GM13976 (cell line): ENCODE measurements at regions not wholly inside any gene's neighbourhood (a gene's known extent, or its start where the extent isn't known, plus 50 kb on each side); places are given as distances from the start of the nearest gene placed in this dataset.

Source experiments
- DNase-seq: peaks from one replicate; pipeline ENCODE4 v3.0.0; 2012; ENCODE audit warnings: low spot score
- in situ Hi-C: fragments of 300-500 bp; cut with MboI; formaldehyde crosslinking; loops from one replicate; pipeline ENCODE4 v1.12.0; 2022; ENCODE audit warnings: low sequenced_read_pairs, mixed read lengths, inconsistent platforms; ENCODE audit not compliant: unreplicated experiment
- TF ChIP-seq, protein P1 (sequence below): IDR thresholded peaks from 2 replicates; pipeline ENCODE4 v1.5.1; 2012; ENCODE audit warnings: borderline replicate concordance, mild to moderate bottlenecking; ENCODE audit not compliant: insufficient read depth; ENCODE audit errors: extremely low read depth, missing control alignments, control extremely low read depth

DNA sequence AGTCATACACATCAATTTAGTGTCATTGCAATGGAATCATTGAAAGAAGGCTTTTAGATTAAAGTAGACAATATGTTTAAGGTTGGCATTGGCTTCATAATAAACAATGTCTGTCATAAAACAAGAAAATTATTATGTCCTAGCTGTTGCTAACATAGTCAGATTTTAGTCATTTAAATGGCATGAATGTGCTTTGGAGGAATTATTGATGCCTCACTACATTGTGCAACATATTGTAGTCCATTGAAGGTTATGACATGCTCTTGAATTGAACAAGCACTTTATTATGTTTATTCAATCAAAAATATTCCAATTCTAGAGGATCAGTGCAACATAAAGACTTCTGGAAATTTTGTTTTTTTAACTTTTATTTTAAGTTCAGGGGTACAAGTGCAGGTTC, 489.8 kb upstream of the AMOT start:
- in situ Hi-C loops: no loop called here
- TF ChIP-seq, protein P1, sequence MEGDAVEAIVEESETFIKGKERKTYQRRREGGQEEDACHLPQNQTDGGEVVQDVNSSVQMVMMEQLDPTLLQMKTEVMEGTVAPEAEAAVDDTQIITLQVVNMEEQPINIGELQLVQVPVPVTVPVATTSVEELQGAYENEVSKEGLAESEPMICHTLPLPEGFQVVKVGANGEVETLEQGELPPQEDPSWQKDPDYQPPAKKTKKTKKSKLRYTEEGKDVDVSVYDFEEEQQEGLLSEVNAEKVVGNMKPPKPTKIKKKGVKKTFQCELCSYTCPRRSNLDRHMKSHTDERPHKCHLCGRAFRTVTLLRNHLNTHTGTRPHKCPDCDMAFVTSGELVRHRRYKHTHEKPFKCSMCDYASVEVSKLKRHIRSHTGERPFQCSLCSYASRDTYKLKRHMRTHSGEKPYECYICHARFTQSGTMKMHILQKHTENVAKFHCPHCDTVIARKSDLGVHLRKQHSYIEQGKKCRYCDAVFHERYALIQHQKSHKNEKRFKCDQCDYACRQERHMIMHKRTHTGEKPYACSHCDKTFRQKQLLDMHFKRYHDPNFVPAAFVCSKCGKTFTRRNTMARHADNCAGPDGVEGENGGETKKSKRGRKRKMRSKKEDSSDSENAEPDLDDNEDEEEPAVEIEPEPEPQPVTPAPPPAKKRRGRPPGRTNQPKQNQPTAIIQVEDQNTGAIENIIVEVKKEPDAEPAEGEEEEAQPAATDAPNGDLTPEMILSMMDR: no peak
- DNase-seq: no peak

DNA sequence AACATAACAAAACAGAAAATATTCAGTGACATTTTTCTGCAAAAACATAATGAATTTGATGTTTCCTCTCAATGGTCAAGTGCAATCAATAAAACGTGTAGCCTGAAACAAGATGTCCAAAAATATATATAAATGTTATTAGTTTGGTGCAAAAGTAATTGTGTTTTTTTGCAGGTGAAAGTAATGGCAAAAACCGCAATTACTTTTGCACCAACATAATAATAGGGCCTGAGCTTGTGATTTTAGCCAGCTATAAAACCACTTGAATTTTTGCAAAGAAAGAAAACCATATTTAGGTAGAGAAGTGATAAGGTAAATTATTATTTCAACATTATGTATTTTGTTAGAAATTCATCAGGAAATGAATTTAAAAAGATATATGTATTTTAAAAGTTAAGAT, 475.3 kb upstream of the AMOT start:
- in situ Hi-C loops: no loop called here
- TF ChIP-seq, protein P1: no peak
- no peak for DNase-seq

DNA sequence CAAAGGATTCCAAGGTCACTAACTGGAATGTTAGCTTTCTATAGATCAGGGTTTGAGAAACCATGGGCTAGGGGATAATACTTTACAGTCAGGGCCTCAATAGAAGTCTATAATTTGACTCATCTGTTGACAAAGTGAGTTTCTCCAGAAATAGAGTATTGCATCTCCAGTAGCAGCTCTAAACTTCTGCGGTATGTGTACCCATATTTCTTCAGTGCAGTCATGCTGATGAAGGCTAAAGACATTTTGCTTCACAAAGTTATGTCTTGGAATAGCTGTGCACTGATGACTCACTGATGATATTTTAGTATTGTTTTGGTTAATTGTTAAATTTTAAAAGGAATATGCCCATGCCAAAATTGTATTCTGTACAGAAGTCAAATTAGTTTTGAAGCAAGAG, 464.9 kb upstream of the AMOT start:
- no peak for DNase-seq
- in situ Hi-C loops: no loop called here
- TF ChIP-seq, protein P1: no peak

DNA sequence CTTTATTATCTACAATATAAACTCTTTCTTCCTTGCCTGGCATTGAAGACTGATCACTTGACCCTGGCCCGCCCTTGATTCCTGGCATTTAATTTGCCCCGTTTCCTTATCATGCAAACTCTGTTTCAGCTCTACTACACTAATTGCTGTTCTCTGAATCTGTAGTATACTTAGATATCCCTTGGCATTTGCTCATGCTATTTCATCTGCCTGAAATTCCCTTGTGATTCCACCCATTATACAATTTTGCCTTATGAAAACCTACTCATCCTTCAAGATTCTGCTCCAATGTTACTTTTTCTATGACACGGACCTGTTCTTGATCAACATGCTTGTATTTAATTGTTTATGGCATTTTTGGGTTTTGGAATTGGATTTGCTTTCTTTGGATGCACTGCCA, 459.9 kb upstream of the AMOT start:
- DNase-seq: no peak
- TF ChIP-seq, protein P1: no peak
- in situ Hi-C loops: no loop called here

DNA sequence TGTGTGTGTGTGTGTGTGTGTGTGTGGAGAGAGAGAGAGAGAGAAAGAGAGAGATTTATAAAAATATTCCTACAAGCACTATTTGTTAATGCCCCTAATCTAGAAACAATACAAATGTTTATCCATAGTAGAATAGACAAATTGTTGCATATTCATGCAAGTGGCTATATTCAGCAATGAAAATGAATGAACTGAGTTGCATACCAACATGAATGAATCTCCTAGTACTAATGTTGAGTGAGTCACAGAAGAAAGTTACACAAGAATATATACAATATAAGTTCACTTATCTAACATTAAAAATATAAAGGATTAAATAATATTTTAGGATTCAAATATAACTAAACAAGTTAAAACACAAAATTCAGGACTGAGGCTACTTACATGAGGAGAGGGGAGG, 456.8 kb upstream of the AMOT start:
- TF ChIP-seq, protein P1: no peak

DNA sequence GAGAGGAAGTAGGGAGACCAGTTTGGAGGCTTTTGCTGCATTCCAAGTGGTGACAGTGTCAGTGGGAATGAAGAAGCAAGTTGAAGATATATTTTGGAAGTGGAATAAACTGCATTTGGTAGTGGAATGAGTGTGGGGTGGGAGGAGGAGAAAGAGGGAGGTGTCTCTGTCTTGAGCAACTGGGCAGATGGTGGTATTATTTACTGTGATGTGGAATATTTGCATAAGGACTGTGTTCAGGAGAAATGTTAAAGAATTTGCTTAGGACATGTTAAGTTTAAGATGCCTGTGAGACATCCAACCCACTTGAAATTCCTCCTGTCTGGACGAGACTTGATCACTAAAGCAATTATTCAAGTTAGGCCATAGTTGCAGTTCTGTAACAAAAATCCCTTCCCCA, 448.9 kb upstream of the AMOT start:
- in situ Hi-C loops: no loop called here
- DNase-seq: no peak
- TF ChIP-seq, protein P1: no peak

More for the DNA sequence above, 456.8 kb upstream of the AMOT start:
- in situ Hi-C loops: no loop called here
- no peak for DNase-seq

DNA sequence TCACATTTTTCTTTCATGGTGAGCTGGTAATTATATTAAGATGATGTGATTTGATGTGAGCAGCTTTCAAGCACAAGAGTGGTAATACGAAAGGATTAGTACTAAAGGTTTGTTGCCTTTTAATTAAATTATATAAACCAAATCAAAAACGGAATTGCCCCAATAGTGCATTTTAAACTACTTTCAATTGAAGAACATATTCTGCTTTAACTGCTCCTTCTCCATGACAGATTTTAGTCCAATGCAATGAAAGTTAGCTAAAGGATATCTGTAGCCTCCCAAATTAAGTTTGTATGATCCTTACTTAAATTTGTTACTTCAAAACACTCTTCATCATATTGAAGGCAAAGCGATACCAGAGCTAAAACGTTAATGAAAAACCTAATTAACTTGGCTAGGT, 447.1 kb upstream of the AMOT start:
- in situ Hi-C loops: no loop called here
- TF ChIP-seq, protein P1: no peak
- no peak for DNase-seq
